ENCODE measurements at regions not wholly inside any gene's neighbourhood (a gene's known extent, or its start where the extent isn't known, plus 50 kb on each side); places are given as distances from the start of the nearest gene placed in this dataset.

DNA sequence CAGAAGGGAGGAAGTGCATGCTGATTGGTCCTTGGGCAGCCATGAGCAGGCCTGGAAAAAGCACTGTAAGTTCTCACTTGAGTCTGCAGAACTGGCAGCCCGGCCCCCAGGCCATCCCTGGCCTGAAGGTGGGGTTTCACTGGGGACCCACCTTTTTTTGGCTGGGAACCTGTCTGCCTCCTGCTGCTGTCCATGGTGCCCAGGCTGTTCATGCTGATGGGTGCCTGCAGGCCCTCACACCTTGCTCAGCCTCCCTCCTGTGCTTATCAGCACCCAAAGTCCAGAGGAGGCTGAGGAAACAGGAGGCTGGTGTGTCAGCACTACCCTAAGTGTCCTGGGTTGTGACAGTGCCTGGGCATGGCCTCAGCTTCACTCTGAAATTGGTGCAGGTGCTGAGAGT is 134.4 kb upstream of the SPRY4 start:
- TF ChIP-seq SNAI2 (CRISPR knock-in tag; IDR thresholded peaks at IDR 0.05) (no peak), GLIS3 (CRISPR knock-in tag; IDR thresholded peaks at IDR 0.05) (no peak), RARB (CRISPR knock-in tag; IDR thresholded peaks at IDR 0.05) (no peak), ISL1 (CRISPR knock-in tag; IDR thresholded peaks at IDR 0.05) (no peak), ZC3H10 (CRISPR knock-in tag; IDR thresholded peaks at IDR 0.05) (no peak), OSR1 (CRISPR knock-in tag; IDR thresholded peaks at IDR 0.05) (no peak), PPARA (CRISPR knock-in tag; IDR thresholded peaks at IDR 0.05; ENCODE audit: borderline replicate concordance) (no peak), ESRRG (CRISPR knock-in tag; IDR thresholded peaks at IDR 0.05) (no peak), CSDC2 (CRISPR knock-in tag; IDR thresholded peaks at IDR 0.05) (no peak), ARNTL (CRISPR knock-in tag; IDR thresholded peaks at IDR 0.05; ENCODE audit: borderline replicate concordance, low read depth) (no peak), ZNF70 (CRISPR knock-in tag; IDR thresholded peaks at IDR 0.05) (no peak), TOX (CRISPR knock-in tag; IDR thresholded peaks at IDR 0.05; ENCODE audit: borderline replicate concordance) (no peak), ZFP3 (CRISPR knock-in tag; IDR thresholded peaks at IDR 0.05) (no peak), ZFP30 (CRISPR knock-in tag; IDR thresholded peaks at IDR 0.05) (no peak)
- TF ChIP-seq, protein P1, sequence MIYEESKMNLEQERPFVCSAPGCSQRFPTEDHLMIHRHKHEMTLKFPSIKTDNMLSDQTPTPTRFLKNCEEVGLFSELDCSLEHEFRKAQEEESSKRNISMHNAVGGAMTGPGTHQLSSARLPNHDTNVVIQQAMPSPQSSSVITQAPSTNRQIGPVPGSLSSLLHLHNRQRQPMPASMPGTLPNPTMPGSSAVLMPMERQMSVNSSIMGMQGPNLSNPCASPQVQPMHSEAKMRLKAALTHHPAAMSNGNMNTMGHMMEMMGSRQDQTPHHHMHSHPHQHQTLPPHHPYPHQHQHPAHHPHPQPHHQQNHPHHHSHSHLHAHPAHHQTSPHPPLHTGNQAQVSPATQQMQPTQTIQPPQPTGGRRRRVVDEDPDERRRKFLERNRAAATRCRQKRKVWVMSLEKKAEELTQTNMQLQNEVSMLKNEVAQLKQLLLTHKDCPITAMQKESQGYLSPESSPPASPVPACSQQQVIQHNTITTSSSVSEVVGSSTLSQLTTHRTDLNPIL (CRISPR knock-in tag; IDR thresholded peaks at IDR 0.05; ENCODE audit: low read depth): no peak
- TF ChIP-seq, protein P2, sequence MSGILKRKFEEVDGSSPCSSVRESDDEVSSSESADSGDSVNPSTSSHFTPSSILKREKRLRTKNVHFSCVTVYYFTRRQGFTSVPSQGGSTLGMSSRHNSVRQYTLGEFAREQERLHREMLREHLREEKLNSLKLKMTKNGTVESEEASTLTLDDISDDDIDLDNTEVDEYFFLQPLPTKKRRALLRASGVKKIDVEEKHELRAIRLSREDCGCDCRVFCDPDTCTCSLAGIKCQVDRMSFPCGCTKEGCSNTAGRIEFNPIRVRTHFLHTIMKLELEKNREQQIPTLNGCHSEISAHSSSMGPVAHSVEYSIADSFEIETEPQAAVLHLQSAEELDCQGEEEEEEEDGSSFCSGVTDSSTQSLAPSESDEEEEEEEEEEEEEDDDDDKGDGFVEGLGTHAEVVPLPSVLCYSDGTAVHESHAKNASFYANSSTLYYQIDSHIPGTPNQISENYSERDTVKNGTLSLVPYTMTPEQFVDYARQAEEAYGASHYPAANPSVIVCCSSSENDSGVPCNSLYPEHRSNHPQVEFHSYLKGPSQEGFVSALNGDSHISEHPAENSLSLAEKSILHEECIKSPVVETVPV (CRISPR knock-in tag; IDR thresholded peaks at IDR 0.05): no peak
- TF ChIP-seq, protein P3, sequence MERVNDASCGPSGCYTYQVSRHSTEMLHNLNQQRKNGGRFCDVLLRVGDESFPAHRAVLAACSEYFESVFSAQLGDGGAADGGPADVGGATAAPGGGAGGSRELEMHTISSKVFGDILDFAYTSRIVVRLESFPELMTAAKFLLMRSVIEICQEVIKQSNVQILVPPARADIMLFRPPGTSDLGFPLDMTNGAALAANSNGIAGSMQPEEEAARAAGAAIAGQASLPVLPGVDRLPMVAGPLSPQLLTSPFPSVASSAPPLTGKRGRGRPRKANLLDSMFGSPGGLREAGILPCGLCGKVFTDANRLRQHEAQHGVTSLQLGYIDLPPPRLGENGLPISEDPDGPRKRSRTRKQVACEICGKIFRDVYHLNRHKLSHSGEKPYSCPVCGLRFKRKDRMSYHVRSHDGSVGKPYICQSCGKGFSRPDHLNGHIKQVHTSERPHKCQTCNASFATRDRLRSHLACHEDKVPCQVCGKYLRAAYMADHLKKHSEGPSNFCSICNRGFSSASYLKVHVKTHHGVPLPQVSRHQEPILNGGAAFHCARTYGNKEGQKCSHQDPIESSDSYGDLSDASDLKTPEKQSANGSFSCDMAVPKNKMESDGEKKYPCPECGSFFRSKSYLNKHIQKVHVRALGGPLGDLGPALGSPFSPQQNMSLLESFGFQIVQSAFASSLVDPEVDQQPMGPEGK (CRISPR knock-in tag; IDR thresholded peaks at IDR 0.05; ENCODE audit: borderline replicate concordance): no peak
- TF ChIP-seq, protein P4, sequence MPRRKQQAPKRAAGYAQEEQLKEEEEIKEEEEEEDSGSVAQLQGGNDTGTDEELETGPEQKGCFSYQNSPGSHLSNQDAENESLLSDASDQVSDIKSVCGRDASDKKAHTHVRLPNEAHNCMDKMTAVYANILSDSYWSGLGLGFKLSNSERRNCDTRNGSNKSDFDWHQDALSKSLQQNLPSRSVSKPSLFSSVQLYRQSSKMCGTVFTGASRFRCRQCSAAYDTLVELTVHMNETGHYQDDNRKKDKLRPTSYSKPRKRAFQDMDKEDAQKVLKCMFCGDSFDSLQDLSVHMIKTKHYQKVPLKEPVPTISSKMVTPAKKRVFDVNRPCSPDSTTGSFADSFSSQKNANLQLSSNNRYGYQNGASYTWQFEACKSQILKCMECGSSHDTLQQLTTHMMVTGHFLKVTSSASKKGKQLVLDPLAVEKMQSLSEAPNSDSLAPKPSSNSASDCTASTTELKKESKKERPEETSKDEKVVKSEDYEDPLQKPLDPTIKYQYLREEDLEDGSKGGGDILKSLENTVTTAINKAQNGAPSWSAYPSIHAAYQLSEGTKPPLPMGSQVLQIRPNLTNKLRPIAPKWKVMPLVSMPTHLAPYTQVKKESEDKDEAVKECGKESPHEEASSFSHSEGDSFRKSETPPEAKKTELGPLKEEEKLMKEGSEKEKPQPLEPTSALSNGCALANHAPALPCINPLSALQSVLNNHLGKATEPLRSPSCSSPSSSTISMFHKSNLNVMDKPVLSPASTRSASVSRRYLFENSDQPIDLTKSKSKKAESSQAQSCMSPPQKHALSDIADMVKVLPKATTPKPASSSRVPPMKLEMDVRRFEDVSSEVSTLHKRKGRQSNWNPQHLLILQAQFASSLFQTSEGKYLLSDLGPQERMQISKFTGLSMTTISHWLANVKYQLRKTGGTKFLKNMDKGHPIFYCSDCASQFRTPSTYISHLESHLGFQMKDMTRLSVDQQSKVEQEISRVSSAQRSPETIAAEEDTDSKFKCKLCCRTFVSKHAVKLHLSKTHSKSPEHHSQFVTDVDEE (CRISPR knock-in tag; IDR thresholded peaks at IDR 0.05): no peak
- TF ChIP-seq, protein P5, sequence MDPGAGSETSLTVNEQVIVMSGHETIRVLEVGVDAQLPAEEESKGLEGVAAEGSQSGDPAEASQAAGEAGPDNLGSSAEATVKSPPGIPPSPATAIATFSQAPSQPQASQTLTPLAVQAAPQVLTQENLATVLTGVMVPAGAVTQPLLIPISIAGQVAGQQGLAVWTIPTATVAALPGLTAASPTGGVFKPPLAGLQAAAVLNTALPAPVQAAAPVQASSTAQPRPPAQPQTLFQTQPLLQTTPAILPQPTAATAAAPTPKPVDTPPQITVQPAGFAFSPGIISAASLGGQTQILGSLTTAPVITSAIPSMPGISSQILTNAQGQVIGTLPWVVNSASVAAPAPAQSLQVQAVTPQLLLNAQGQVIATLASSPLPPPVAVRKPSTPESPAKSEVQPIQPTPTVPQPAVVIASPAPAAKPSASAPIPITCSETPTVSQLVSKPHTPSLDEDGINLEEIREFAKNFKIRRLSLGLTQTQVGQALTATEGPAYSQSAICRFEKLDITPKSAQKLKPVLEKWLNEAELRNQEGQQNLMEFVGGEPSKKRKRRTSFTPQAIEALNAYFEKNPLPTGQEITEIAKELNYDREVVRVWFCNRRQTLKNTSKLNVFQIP (CRISPR knock-in tag; IDR thresholded peaks at IDR 0.05; ENCODE audit: borderline replicate concordance, low read depth): no peak
- no peak for ATAC-seq

DNA sequence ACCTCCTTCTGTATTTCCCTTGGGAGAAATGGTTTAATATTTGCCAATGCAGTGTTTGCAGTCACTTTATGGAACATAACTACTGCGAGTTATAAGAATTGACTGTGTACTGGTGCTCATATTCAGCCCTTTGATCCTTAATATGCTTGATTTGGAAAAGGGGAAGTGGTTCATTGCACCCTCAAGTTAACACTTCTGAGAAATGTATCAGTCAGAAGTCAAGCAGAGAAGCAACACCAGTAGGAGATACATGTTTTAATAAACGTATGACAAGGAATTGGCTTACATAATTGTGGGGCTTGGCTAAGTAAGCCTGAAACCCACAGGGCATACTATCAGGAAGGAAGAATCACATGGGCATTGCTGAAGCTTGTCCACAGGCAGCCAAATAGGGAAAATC is 131.0 kb upstream of the SPRY4 start:
- TF ChIP-seq RARB (CRISPR knock-in tag; IDR thresholded peaks at IDR 0.05) (no peak), ZNF70 (CRISPR knock-in tag; IDR thresholded peaks at IDR 0.05) (no peak), SNAI2 (CRISPR knock-in tag; IDR thresholded peaks at IDR 0.05) (no peak), CSDC2 (CRISPR knock-in tag; IDR thresholded peaks at IDR 0.05) (no peak), ZNF565 (CRISPR knock-in tag; conservative IDR thresholded peaks at IDR 0.05; ENCODE audit: low read depth) (no peak), ZFP30 (CRISPR knock-in tag; IDR thresholded peaks at IDR 0.05) (no peak), ARNTL (CRISPR knock-in tag; IDR thresholded peaks at IDR 0.05; ENCODE audit: borderline replicate concordance, low read depth) (no peak), PPARA (CRISPR knock-in tag; IDR thresholded peaks at IDR 0.05; ENCODE audit: borderline replicate concordance) (no peak), BACH2 (CRISPR knock-in tag; IDR thresholded peaks at IDR 0.05; ENCODE audit: borderline replicate concordance) (no peak), GLIS3 (CRISPR knock-in tag; IDR thresholded peaks at IDR 0.05) (no peak), ISL1 (CRISPR knock-in tag; IDR thresholded peaks at IDR 0.05) (no peak), OSR1 (CRISPR knock-in tag; IDR thresholded peaks at IDR 0.05) (no peak), TCF4 (CRISPR knock-in tag; IDR thresholded peaks at IDR 0.05; ENCODE audit: borderline replicate concordance) (no peak)
- TF ChIP-seq, protein P4 (CRISPR knock-in tag; IDR thresholded peaks at IDR 0.05): no peak
- ATAC-seq: no peak

Measured in SK-N-SH treated with all-trans-retinoic acid at 6 μM for 48 hours (cell line).